ENCODE measurements at regions not wholly inside any gene's neighbourhood (a gene's known extent, or its start where the extent isn't known, plus 50 kb on each side); places are given as distances from the start of the nearest gene placed in this dataset.

DNA sequence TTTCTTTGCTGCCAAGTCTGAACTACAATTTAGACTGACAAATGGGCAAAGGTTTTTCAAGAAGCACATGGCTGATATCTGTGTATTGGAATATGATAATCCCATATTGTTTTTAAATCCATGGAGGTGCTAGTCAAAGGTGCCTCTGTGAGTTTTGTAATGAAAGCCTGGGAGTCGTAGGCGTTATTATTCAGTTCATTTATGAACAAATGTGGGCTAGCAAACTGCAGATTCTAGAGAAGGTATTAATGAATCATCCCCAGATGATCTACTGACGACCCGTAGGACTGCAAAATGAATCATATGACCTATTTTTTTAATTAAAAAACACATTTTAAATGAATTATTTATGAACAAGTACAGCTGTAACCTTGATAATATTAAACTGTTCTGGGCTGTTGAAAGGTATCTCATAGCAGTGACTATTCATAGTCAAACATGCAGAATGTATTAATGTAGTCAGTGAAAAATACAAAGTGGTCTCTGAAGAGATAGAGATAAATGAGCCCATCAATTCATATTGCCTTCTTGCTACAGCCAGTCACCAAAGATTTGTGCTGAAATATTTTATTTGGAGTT is 1317.8 kb upstream of the MAP3K7 start:
- TF ChIP-seq, protein P1, sequence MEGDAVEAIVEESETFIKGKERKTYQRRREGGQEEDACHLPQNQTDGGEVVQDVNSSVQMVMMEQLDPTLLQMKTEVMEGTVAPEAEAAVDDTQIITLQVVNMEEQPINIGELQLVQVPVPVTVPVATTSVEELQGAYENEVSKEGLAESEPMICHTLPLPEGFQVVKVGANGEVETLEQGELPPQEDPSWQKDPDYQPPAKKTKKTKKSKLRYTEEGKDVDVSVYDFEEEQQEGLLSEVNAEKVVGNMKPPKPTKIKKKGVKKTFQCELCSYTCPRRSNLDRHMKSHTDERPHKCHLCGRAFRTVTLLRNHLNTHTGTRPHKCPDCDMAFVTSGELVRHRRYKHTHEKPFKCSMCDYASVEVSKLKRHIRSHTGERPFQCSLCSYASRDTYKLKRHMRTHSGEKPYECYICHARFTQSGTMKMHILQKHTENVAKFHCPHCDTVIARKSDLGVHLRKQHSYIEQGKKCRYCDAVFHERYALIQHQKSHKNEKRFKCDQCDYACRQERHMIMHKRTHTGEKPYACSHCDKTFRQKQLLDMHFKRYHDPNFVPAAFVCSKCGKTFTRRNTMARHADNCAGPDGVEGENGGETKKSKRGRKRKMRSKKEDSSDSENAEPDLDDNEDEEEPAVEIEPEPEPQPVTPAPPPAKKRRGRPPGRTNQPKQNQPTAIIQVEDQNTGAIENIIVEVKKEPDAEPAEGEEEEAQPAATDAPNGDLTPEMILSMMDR (conservative IDR thresholded peaks at IDR 0.05 in 1 of 2, IDR thresholded peaks at IDR 0.05 in 1 of 2; ENCODE audit: extremely low read depth in 1 of 2, insufficient read depth in 1 of 2, low read depth in 1 of 2, low read length in 2 of 2): no peak
- no peak for TF ChIP-seq EZH2 (IDR thresholded peaks at IDR 0.05; ENCODE audit: borderline replicate concordance, low read length)

Data from mammary epithelial cell (primary cell).